RWPE2 (cell line): ENCODE measurements at regions not wholly inside any gene's neighbourhood (a gene's known extent, or its start where the extent isn't known, plus 50 kb on each side); places are given as distances from the start of the nearest gene placed in this dataset.

Source experiments
- ATAC-seq: fragments of 200-7000 bp; cut with Tn5 transposase; 3 replicates; pipeline ENCODE4 v1.9.1; 2021; ENCODE audit warnings: low read depth
- DNase-seq: peaks from one replicate; pipeline ENCODE4 v3.0.0-alpha.2; 2020; ENCODE audit warnings: low spot score
- H3K27ac ChIP-seq: fragments of 450-650 bp; 2 replicates; pipeline ENCODE4 v1.5.1; 2017; ENCODE audit warnings: mild to moderate bottlenecking; ENCODE audit not compliant: poor library complexity, severe bottlenecking
- H3K27me3 ChIP-seq: fragments of 250-450 bp; sonication (Bioruptor Pico); 2 replicates; pipeline ENCODE4 v1.5.1; 2021; ENCODE audit warnings: mild to moderate bottlenecking, moderate library complexity; ENCODE audit not compliant: insufficient read depth, poor library complexity, severe bottlenecking
- H3K36me3 ChIP-seq: fragments of 250-450 bp; sonication (Bioruptor Pico); 2 replicates; pipeline ENCODE4 v1.5.1; 2020; ENCODE audit warnings: low read depth, mild to moderate bottlenecking, moderate library complexity
- H3K4me1 ChIP-seq: fragments of 250-450 bp; sonication (Bioruptor Pico); 2 replicates; pipeline ENCODE4 v1.5.1; 2021; ENCODE audit warnings: mild to moderate bottlenecking, moderate library complexity; ENCODE audit not compliant: insufficient read depth, poor library complexity, severe bottlenecking
- H3K4me3 ChIP-seq: fragments of 250-450 bp; sonication (Bioruptor Pico); 2 replicates; pipeline ENCODE4 v1.5.1; 2021; ENCODE audit warnings: mild to moderate bottlenecking, moderate library complexity; ENCODE audit not compliant: severe bottlenecking
- H3K9me3 ChIP-seq: fragments of 250-450 bp; sonication (Bioruptor Pico); 2 replicates; pipeline ENCODE4 v1.5.1; 2021; ENCODE audit warnings: mild to moderate bottlenecking, moderate library complexity; ENCODE audit not compliant: severe bottlenecking
- CTCF ChIP-seq: fragments of 450-650 bp; IDR thresholded peaks from one replicate; pipeline ENCODE4 v1.5.1; 2017; ENCODE audit warnings: mild to moderate bottlenecking, moderate library complexity; ENCODE audit not compliant: poor library complexity, severe bottlenecking

- H3K9me3 ChIP-seq: no peaks in the 10 kb centered on the region
- H3K4me3 ChIP-seq: no peak overlapping the region
- no peaks in the 10 kb centered on the region for H3K36me3 ChIP-seq
- H3K4me1 ChIP-seq: no peaks in the 10 kb centered on the region
- H3K27ac ChIP-seq: no peak overlapping the region
- DNase-seq: no peak
- ATAC-seq: no peak
- no peak for TF ChIP-seq CTCF
- H3K27me3 ChIP-seq: peaks cover 4% of the 10 kb centered on the region
Measured at GRCh38 chr3:163735394-163735793, 1342.9 kb downstream of the SI start.

DNA sequence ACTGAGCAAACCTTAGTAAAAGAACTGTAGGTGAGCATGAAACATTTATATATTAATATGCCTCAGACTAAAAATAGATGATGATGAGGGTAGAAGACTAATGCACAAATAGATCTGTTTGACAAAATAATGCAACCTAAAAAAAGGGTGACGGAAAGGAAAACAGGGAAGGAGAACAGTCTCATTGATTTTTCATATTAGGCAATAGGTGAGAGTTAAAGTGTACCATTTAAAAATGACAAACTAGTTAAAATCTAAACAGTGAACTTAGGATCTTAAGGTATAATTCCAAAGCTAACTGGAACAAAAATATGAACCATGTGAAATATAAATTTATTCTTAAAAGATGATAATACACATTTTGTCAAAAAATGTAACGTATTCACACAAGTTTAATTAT is 1347.6 kb downstream of the SI start:
- ATAC-seq (no peak), DNase-seq (no peak)
- Histone ChIP-seq H3K27me3 (peaks cover 4% of the 10 kb centered on the region), H3K36me3 (no peaks in the 10 kb centered on the region), H3K9me3 (no peaks in the 10 kb centered on the region), H3K4me3 (no peak overlapping the region), H3K27ac (no peak overlapping the region), H3K4me1 (no peaks in the 10 kb centered on the region)
- TF ChIP-seq CTCF: no peak

DNA sequence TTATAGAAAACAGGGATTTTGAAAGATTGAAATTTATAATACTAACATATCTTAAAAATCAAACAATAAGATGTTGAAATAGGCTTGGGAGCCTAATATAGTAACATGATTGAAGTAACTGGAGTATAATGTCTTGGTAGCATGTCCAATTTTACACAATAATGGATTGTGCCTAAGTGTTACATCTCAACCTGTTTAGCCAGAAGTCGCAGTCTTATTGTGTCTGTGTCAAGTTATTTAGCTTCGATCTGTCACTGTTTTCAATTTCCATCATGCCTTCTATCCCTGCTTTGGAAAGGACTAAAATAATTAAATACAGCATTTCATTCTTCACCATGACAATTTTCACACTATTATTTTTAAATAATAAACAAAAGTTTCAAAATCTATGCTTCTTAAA is 1352.2 kb downstream of the SI start:
- ATAC-seq: no peak
- Histone ChIP-seq H3K9me3 (no peaks in the 10 kb centered on the region), H3K27ac (no peak overlapping the region), H3K4me3 (no peak overlapping the region), H3K4me1 (no peaks in the 10 kb centered on the region), H3K27me3 (no peaks in the 10 kb centered on the region), H3K36me3 (no peaks in the 10 kb centered on the region)
- no peak for TF ChIP-seq CTCF
- DNase-seq: no peak

GRCh38 chr3:163722405-163722804 is 1355.9 kb downstream of the SI start:
- Histone ChIP-seq H3K27ac (no peak overlapping the region), H3K27me3 (peaks cover 3% of the 10 kb centered on the region), H3K4me3 (no peak overlapping the region), H3K4me1 (no peaks in the 10 kb centered on the region), H3K9me3 (no peaks in the 10 kb centered on the region), H3K36me3 (no peaks in the 10 kb centered on the region)
- TF ChIP-seq CTCF: no peak
- no peak for ATAC-seq
- DNase-seq: no peak

DNA sequence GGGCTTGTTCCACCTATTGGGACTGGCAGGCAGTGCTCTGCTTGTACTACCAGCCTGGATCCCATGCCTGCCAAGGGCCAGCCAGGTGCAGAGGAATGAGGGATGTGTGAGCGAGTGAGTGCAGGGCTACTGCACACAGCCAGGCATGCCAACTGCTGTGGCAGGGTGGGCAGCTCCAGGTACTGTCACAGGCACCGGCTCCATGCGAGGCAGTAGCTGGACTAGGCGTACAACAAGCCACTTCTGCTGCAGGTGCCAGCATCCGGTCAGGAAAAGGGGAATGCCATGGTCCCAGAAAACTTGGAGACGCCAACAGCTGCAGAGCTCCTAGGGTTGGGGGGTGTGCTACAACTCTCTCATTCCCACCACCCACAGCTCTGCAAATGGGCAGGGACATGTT is 1356.7 kb downstream of the SI start:
- H3K27ac ChIP-seq: no peak overlapping the region
- no peak for TF ChIP-seq CTCF
- DNase-seq (no peak), ATAC-seq (no peak)
- H3K4me1 ChIP-seq: no peaks in the 10 kb centered on the region
- no peaks in the 10 kb centered on the region for H3K9me3 ChIP-seq
- H3K4me3 ChIP-seq: no peak overlapping the region
- no peaks in the 10 kb centered on the region for H3K36me3 ChIP-seq
- H3K27me3 ChIP-seq: peaks cover 3% of the 10 kb centered on the region
